ENCODE measurements at regions not wholly inside any gene's neighbourhood (a gene's known extent, or its start where the extent isn't known, plus 50 kb on each side); places are given as distances from the start of the nearest gene placed in this dataset.

DNA sequence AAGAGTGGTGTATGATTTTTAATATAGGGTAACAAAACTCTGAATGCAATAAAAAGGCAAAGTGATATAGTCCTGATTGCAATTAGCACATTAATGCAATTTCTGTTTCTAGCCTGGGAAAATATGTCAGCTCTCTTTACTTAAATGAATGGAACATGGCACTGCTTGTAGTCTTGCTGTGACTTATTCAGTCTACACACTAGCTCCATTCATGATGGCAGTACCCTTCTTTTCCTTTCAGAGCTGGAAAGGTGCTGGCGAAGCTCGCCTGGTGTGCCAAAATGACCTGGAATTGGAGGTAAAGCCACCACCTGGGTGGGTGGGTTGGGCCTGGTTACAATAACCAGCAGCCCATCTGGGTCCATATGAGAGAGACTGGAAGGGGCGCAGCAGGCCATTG, 85.3 kb downstream of the ZNF365 start:
- Histone ChIP-seq H3K18ac (ENCODE audit: insufficient read length, low read depth, low read length) (no peak overlapping the region), H4K20me1 (ENCODE audit: control insufficient read depth, insufficient read depth, insufficient read length) (no peaks in the 10 kb centered on the region), H3K14ac (ENCODE audit: insufficient read depth, low read length) (no peak overlapping the region), H3K79me1 (ENCODE audit: insufficient read depth, low read depth, low read length, poor library complexity, severe bottlenecking) (no peaks in the 10 kb centered on the region), H3K23me2 (ENCODE audit: insufficient read length, low read depth, low read length, poor library complexity, severe bottlenecking) (no peaks in the 10 kb centered on the region), H4K91ac (ENCODE audit: insufficient read length, low read depth, low read length) (no peak overlapping the region), H2AK5ac (ENCODE audit: insufficient read length, low read length) (no peak overlapping the region), H4K5ac (ENCODE audit: insufficient read length, low read depth, low read length) (no peak overlapping the region), H3K79me2 (ENCODE audit: insufficient read depth, low read length) (no peaks in the 10 kb centered on the region), H3K9ac (ENCODE audit: extremely low read depth, insufficient read length, low read length) (no peak overlapping the region), H2BK120ac (ENCODE audit: low read depth, low read length, poor library complexity, severe bottlenecking) (no peak overlapping the region), H4K8ac (replicated peaks; ENCODE audit: insufficient read length, low read depth, low read length) (no peak overlapping the region), H3K23ac (ENCODE audit: insufficient read length, low read depth, low read length) (no peak overlapping the region), H3K27ac (ENCODE audit: insufficient read length, low read depth, low read length) (no peak overlapping the region), H3K9me3 (ENCODE audit: control insufficient read depth, low read depth, low read length) (no peaks in the 10 kb centered on the region), H2AFZ (ENCODE audit: low read length) (no peak overlapping the region), H2BK20ac (ENCODE audit: low read depth, low read length, poor library complexity, severe bottlenecking) (no peak overlapping the region), H3K4me2 (ENCODE audit: insufficient read depth, insufficient read length, low read length) (no peak overlapping the region), H3K4ac (ENCODE audit: low read depth, low read length) (no peak overlapping the region), H2BK5ac (ENCODE audit: insufficient read length, low read length) (no peak overlapping the region), H3K4me1 (ENCODE audit: insufficient read depth, low read length) (no peaks in the 10 kb centered on the region), H3K27me3 (ENCODE audit: insufficient read depth, low read length) (no peaks in the 10 kb centered on the region), H3T11ph (ENCODE audit: low read length) (no peak overlapping the region), H2BK12ac (ENCODE audit: insufficient read length, low read depth, low read length) (no peak overlapping the region), H2BK15ac (ENCODE audit: low read depth, low read length) (no peak overlapping the region), H3K56ac (ENCODE audit: insufficient read length, low read depth, low read length) (no peak overlapping the region)
- Mint-ChIP-seq H3K4me3 (no peak overlapping the region), H3K4me1 (peaks cover 0 to 4% of the 10 kb centered on the region in 2 experiments; a peak in 1 of 4 replicates), H3K36me3 (ENCODE audit: insufficient read depth in 1 of 3, low read depth in 3 of 3) (no peaks in the 10 kb centered on the region; a peak in 1 of 7 replicates), H3K9me3 (no peaks in the 10 kb centered on the region; a peak in 1 of 5 replicates), H3K27ac (no peak overlapping the region), H3K27me3 (ENCODE audit: low read depth) (peaks cover 3% of the 10 kb centered on the region; the same call in 1 of the 2 replicates)
- TF ChIP-seq, protein P1, sequence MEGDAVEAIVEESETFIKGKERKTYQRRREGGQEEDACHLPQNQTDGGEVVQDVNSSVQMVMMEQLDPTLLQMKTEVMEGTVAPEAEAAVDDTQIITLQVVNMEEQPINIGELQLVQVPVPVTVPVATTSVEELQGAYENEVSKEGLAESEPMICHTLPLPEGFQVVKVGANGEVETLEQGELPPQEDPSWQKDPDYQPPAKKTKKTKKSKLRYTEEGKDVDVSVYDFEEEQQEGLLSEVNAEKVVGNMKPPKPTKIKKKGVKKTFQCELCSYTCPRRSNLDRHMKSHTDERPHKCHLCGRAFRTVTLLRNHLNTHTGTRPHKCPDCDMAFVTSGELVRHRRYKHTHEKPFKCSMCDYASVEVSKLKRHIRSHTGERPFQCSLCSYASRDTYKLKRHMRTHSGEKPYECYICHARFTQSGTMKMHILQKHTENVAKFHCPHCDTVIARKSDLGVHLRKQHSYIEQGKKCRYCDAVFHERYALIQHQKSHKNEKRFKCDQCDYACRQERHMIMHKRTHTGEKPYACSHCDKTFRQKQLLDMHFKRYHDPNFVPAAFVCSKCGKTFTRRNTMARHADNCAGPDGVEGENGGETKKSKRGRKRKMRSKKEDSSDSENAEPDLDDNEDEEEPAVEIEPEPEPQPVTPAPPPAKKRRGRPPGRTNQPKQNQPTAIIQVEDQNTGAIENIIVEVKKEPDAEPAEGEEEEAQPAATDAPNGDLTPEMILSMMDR (conservative IDR thresholded peaks at IDR 0.05) = no peak
- DNase-seq = no peak
- no CpG with 5 or more reads among the region's 3 CpGs for WGBS (ENCODE audit: extremely low coverage, insufficient read length, low lambda C conversion rate)

All from H9 (cell line).